Activated effector memory CD4-positive, alpha-beta T cell treated with Interleukin-2 at 50 U/mL for 16 hours (primary cell): ENCODE measurements at regions not wholly inside any gene's neighbourhood (a gene's known extent, or its start where the extent isn't known, plus 50 kb on each side); places are given as distances from the start of the nearest gene placed in this dataset.

ENCODE experiments used
- DNase-seq: peaks from one replicate; pipeline ENCODE4 v3.0.0-alpha.2; 2020

DNA sequence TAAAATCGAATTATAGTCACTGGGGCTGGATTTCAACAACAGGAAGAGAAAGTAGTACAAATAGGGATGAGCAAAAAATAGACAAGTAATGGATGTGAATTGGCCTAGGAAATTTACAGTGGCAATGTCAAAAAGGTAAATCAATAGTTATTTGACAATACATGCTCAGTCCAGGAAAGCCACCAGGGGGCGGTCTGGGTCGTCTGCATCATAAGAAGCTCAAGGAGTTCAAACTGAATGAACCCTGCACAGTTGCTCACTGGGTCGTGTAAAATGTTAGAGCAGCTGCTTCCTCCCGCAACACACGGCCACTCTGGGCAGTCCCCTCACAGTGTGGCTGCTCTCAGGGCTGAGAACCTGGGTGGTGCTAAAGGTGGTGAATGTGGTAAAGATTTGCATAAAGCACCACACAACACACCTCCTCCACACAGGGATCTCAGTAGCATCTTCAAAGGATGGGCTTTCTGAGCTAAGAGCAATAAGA lies 85.9 kb downstream of the ZNF280B start:
- peak; percentile 20 for DNase-seq

DNA sequence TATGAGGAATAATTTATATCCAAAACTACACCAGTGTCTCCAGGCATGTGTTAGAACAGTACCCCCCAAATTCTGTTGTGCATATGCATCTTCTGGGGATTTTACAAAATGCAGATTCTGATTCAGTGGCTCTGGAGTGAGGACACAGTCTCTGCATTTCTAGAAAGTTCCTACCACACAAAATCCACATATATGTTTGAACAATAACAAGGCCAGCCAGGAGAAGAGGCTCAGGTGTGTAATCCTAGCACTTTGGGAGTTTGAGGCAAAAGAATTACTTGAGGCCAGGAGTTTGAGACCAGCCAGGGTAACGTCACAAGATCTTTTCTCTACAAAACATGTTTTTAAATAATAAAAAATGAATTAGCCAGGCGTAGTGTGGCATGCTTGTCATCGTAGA lies 84.9 kb downstream of the ZNF280B start:
- DNase-seq, result no peak

DNA sequence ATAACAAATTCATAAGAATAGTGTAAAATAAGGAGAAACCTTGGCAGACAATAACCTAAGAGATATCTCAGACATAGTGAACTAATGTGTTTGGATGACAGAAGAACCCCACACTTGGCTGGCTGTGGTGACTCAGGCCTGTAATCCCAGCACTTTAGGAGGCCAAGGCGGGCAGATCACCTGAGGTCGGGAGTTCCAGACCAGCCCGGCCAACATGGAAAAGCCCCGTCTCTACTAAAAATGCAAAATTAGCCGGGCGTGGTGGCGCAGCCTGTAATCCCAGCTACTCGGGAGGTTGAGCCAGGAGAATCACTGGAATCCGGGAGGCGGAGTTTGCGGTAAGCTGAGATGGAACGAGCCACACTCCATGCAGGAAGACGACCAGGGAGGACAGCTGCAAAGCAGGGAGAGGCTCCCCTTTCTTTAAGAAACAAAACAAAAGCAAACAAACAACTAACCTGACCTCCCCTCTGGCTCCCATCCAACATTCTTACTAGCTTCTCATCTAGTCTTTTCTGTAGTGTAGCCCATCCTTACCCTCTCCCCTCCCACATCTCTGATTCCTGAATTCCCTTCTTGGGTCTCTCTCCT lies 84.2 kb downstream of the ZNF280B start:
- no peak for DNase-seq

DNA sequence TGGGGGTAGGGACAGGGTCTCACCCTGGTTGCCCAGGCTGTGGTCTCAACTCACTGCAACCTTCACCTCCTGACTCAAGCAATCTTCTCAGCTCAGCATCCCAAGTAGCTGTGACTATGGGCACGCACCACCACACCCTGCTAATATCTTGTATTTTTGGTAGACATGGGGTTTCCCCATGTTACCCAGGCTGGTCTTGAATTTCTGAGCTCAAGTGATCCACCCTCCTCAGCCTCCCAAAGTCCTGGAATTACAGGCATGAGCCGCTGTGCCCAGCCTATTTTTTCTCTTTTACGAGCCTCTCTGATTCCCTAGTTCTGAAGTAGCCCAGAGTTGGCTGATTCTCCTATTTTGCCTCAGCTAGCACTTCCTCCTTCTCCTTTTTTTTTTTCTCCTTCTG lies 83.6 kb downstream of the ZNF280B start:
- no peak for DNase-seq

DNA sequence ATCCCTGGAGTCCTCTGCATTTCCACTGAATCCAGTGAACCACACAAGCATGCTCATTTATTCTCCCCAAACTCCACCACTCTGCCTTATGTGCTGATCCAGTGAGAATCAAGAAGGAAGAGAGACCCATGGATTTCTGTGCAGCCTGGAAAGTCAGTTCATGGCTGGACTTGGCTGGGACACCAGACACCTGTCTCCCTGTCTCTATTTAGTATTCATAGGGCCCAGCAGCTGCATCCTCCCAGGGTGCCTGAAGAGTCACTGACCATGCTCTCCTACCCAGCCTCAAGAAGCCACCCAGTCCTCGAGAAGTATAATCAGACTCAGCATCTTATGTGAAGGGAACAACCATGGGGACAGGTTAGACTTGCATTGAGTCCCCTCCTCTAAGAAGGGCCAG lies 83.2 kb downstream of the ZNF280B start:
- no peak for DNase-seq

DNA sequence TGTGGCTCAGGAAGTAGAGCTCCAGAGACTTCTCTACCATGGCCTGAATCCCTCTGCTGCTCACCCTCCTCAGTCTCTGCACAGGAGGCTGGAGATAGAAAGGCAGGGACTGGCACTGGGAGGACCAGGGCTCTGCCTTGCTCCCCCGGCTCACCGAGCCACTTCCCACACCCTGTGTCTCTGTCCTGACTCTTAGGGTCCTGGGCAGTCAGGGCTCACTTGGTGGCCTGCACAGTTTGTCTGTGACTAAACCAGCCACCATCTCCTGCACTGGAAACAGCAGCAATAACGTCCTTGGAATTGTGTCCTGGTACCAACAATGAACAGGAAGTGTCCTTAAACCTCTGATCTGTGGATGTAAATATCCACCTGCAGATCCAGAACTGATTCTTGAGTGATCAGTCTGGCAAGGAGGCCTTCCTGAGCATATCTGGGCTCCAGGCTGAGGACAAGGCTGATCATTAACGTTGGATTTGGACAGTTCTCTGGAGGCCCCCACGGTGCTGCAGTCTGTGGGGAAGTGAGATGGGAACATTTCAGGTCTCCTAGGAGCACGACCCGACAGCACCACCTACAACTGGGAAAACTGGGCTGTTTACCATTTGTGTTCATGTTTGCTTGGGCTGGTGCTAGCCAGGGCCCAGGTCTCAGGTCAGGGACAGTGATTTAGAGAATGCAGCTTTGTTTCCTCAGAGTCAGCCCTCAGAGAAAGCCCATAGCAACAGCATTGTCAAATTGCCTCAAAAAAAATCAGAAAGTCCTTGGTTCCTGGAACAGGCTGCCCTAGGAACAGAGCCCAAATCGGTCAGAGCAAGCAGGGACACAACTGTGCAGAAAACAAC lies 82.5 kb downstream of the ZNF280B start:
- DNase-seq, result no peak

DNA sequence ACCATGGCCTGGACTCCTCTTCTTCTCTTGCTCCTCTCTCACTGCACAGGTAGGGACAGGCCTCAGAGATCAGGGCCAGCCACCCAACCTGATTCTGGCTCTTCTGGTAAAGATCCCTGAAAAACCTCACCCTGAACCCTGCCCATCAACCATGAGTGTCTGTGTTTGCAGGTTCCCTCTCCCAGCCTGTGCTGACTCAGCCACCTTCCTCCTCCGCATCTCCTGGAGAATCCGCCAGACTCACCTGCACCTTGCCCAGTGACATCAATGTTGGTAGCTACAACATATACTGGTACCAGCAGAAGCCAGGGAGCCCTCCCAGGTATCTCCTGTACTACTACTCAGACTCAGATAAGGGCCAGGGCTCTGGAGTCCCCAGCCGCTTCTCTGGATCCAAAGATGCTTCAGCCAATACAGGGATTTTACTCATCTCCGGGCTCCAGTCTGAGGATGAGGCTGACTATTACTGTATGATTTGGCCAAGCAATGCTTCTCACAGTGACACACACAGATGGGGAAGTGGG lies 80.9 kb downstream of the ZNF280B start:
- no peak for DNase-seq

DNA sequence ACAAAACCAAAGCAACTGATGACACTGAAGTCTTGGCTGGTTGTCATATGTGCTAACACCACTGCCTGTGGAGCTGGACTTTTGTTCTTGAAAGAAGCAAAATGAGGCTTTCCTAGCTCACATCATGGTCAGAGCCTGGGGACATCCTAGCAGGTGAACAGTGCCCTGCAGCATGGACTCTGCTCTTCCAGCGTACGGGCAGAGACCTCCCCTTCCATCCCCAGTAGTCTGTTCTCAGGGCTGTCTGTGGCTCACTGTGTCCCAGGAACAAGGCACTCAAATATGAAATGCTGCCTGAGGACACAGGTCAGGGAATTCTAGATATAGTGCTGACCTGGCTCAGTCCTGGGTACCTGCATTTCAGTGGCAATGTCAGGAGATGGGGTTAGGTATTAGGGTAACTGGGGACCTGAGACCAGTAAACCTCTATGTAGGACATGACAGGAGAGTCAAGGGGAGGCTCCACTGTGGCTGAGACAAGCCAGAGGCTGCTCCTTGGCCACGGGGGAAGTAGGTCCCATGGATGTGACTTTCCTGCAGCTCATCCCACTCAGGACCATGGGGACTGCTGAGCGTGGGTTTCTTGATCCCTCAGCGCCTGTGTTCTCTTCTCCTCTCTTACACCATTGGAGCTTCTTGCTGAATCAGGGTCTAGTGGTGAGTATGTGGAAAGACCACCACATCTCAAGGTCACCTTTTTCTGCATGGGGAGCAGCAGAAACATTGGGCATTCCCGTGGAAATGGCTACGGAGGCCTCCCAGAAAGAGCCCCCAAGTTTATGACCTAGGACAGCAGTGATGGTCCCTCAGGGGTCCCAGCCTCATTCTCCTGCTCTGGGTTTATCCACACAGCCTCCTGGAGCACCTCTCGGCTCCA lies 80.1 kb downstream of the ZNF280B start:
- no peak for DNase-seq

DNA sequence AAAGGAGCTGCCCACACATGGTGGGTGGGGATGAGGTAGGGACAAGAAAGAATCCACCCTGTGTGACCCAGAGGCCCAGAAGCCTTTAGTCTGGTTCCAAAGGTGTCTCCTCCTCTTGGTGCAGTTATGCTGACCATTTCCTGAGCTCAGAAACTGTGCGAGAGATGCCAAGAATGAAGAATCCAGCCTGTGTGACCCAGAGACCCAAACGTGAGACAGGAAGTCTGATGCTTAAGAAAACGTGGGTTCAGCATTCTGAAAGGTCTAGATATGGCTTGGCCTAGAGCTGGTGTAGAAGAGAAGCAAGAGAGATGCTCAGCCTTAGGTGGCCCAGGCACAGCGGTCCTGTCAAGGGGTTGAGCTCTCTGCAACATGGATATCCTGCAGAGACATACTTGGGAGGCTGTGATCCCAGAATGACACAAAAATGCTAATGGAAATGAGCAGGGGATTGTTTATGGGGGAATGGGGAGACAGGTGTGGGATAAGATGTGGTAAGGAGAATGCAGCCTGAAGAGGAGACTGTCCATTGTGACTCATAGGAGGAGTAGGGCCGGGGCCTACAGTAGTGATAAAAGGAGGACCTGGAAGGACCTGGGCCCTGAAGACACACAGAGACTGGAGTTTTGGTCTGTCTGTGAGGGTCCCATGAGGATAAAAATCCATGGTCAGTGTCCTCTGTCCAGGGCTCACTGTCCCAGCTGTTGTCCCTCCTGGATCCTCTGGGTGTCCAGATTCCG lies 79.0 kb downstream of the ZNF280B start:
- no peak for DNase-seq

DNA sequence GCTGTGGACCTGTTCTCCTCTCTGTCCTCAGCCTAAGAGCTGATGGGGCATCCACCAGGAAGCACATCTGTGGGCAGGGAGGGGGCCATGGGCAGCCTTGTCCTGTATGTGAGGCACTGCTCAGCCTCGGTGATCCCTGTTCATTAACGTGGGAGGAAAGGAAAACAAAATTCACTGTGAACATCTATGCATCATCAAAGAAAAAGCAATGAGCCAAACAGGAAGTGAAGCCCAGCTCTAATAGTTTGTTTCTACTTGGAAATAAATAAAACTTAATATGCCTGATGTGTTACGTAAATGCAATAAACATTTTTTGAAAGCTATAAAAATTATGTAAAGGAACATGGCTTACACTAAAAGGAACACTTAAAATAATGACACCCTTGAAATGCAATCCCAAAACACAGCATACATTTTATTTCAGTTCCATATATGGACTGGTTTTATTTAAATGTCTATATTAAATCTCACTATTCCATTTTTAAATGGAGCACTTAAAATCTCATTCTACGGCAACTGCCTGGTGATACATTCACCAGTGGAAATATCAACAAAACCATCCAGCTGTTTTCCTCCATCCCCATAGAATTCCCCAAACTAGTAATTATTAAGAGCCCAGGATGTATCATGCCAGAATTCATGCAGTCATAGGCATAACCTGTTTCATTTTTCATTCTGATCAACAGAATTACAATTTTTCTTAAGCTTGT lies 78.3 kb downstream of the ZNF280B start:
- no peak for DNase-seq

DNA sequence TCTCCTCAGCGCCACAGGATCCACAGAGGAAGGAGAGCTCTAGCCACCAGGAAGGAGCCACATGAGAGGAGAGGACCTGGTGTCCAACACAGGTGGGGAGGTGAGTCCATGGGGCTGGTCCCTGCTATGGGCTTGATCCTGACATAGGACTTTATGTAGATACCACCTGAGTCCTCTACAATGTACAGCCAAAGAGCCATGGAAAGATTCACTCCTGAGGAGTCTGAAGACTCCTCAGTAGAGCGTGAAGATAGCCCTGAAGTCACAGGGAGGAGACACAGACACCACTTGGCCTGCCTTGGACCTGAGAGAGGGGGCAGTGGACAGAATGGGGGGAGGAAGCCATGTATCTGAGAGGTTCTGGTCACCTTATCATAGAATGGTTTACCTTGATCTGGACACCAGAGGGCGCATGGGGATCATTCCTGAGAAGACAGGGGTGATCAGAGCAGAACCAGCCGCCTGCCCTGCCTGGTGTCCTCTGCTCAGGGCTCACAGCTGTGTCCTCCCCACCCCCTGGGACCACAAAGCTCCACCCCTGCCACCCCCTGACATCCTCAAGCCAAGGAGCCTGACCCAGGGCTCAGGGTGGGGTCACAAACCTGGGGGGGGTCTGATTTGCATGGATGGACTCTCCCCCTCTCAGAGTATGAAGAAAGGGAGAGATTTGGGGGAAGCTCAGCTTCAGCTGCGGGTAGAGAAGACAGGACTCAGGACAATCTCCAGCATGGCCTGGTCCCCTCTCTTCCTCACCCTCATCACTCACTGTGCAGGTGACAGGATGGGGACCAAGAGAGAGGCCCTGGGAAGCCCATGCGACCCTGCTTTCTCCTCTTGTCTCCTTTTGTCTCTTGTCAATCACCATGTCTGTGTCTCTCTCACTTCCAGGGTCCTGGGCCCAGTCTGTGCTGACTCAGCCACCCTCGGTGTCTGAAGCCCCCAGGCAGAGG lies 77.0 kb downstream of the ZNF280B start:
- peak; percentile 12 for DNase-seq

DNA sequence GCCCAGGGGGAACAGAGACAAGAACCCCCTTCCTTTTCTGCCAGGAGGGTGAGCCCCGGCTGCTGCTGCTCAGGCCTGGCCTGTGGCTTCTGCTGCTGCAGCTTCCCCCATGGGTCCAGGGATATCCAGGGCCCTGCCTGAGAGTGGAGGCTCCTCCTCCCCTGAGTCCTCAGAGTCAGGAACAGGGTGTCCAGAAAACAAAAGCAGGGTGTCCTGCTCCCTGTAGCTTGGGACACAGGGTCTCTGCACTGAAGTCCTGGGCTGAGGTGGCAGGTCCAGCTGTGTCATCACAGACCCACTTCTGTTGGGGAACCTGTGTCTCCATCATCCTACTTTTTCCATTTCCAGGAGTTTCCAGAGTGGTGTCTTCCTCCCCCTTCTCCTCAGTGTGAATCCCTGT lies 76.1 kb downstream of the ZNF280B start:
- no peak for DNase-seq

DNA sequence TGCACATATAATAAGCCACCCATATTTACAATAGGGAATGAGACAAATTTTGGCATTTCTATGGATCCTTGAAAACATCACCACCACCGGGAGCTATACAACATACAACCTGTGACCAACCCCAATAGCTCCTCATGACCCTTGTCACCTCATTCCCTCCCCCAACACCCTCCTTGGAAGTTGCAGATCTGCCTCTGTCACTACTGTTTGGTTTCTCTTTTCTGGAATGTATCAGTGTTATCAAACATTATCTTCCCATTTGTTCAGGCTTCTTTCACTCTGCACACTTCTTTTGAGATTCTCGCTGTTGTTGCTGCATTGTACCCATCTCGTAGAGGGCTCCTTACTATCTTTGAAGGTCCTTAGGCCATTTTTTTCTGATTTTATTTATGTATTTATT lies 75.6 kb downstream of the ZNF280B start:
- DNase-seq, result no peak

DNA sequence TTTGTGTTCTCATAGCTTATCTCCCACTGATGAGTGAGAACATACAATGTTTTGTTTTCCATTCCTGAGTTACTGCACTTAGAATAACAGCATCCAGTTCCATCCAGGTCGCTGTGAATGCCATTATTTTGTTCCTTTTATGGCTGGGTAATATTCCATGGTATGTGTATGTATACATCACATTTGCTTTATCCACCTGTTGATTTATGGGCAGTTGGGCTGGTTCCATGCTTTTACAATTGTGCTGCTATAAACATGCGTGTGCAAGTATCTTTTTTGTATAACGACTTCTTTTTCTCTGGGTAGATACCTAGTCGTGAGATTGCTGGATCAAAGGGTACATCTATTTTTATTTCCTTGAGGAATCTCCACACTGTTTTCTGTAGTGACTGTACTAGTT lies 74.8 kb downstream of the ZNF280B start:
- DNase-seq, result no peak
